HG02885 (cell line): ENCODE measurements at regions not wholly inside any gene's neighbourhood (a gene's known extent, or its start where the extent isn't known, plus 50 kb on each side); places are given as distances from the start of the nearest gene placed in this dataset.

Source experiments
- ATAC-seq: cut with Tn5 transposase; IDR thresholded peaks from one replicate; pipeline ENCODE4 v1.9.1; 2021; ENCODE audit warnings: mild to moderate bottlenecking; ENCODE audit not compliant: unreplicated experiment, poor library complexity

GRCh38 chr12:108462686-108463085, 52.4 kb upstream of the FICD start:
- no peak for ATAC-seq

- no peak for ATAC-seq
Measured at GRCh38 chr12:108461058-108461660, 53.9 kb upstream of the FICD start.

DNA sequence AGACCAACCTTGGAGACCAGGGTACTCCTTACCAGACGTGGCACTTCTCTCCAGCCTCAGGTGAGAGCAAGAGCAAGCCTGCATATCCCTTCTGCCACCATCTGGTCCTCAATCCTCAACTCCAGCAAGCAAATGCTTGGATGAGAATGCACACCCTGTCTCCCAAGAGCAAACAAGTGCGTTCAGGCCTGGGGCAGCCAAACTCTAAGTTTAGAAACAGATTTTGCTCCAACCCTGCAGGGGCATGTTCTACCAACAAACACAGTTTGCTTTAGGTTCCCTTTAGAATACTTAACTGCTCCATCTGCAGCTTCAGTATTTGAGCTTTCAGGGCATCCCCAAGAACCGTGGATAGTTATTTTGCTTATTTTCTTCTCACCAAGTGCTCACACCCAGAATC, 55.9 kb upstream of the FICD start:
- no peak for ATAC-seq

GRCh38 chr12:108457734-108458361, 57.2 kb upstream of the FICD start:
- no peak for ATAC-seq

GRCh38 chr12:108457006-108457733, 57.9 kb upstream of the FICD start:
- ATAC-seq = peak; percentile 59

DNA sequence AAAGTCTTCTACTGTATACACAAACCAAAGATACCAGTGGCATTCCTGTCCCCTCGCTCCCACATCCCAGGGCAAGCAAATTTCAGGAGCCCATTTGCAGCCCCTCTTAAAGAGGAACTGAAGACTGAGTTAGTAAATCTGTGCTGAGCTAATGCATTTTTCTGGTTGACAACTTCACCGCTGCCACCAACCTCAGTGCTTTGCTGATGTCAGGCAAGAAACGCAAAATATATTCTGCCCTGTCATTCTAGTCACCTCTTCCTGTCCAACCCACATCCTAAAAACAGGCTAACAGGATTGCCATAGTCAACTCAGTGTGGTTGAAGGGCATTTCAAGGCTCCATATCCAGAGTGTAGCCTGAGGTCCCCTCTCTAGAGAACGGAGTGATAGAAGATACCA, 59.4 kb upstream of the FICD start:
- no peak for ATAC-seq

- no peak for ATAC-seq
Measured at GRCh38 chr12:108454539-108455139, 60.4 kb upstream of the FICD start.

DNA sequence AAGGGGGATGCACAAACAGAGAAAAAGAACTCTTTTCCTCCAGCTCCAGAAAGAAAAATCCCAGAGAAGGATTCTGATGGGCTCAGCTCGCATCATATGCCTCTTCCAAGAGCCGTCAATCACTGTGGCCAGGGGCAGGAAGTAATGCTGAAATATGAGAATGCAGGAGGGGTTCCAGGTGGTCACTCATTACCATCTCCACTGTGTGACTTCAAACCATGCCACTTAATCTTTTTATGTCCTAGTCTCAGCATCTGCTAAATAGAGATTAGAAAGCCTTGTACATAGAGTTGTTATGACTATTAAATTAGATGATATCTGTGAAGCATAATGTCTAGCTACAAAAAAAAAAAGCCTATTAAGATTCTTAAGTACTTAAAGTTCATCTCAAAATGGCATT, 65.6 kb upstream of the FICD start:
- ATAC-seq = no peak

DNA sequence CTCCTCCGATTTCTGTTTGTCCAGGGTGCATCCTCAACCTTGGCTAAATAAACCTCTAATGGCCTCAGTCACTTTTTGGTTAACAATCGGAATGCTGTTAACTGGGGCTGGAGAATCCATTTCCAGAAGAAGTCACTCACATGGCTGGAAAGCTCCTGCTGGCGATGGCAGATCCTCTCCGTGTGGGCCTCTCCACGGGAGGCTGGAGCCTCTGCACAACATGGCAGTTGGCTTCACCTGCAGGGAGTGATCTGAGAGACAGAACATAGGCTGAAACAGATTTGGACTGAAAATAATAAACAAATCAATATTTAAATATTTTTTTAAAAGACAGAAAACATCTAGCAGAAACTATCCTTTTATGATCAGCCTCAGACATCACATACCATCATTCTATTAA, 66.8 kb upstream of the FICD start:
- no peak for ATAC-seq

- no peak for ATAC-seq
Measured at GRCh38 chr12:108447168-108447832, 67.8 kb upstream of the FICD start.

DNA sequence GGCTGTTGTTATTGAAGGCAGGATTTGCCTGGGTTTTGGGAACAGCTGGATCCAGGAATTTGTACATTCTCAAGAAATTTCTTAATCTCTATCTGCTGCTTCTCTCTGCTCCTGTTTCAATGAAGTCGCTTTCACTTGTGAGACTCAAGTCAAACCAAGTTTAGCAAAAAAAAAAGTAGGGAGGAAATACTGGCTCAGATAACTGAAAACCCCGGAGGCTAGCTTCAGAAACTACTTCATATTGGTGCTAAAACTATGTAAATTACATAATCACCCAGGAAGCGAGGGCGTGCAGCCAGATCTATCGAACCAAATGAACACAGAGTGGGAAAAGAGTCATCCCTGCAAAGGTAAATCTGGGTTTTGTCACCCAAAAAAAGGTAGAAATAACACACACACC, 68.3 kb upstream of the FICD start:
- no peak for ATAC-seq

DNA sequence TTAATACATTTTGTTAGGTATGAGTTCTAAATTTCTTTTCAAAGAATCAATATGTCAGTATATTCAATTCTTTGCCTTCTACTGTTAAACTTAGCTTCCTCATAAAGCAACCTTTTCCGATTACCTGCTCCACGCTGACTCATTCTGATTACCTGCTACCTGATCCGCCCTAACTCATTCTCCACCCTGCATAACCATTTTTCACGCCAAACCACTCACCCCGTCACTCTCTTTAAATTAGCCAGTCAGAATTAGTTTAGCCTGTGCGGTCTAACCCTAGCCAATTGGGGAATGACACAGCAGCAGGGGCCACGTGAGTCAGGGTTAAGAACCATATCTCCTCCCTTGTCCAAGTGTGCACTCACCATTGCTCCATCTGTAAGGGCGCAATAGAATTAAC, 72.2 kb upstream of the FICD start:
- no peak for ATAC-seq

DNA sequence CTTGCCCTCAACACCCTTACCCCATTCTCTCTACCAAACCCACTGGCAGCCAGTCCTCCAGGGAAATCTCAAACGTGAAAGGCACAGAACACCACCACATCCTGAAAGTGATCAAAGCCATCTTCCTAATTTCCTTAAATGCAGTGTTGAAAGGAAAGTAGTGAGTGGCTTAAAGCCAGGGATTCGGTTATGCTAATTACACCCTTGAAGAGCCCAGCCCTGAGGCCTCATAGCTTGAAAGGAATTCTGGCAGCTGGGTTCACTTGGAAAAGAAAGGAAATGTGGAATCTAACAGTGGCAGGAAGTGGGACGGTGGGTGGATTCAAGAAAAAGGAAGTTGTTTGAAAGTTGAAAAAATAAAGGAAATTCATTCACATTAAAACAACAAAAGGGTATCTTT, 73.0 kb upstream of the FICD start:
- no peak for ATAC-seq

GRCh38 chr12:108441549-108441948, 73.5 kb upstream of the FICD start:
- no peak for ATAC-seq

GRCh38 chr12:108440736-108441135, 74.3 kb upstream of the FICD start:
- ATAC-seq = no peak

- ATAC-seq = no peak
Measured at GRCh38 chr12:108438667-108439066, 76.4 kb upstream of the FICD start.

DNA sequence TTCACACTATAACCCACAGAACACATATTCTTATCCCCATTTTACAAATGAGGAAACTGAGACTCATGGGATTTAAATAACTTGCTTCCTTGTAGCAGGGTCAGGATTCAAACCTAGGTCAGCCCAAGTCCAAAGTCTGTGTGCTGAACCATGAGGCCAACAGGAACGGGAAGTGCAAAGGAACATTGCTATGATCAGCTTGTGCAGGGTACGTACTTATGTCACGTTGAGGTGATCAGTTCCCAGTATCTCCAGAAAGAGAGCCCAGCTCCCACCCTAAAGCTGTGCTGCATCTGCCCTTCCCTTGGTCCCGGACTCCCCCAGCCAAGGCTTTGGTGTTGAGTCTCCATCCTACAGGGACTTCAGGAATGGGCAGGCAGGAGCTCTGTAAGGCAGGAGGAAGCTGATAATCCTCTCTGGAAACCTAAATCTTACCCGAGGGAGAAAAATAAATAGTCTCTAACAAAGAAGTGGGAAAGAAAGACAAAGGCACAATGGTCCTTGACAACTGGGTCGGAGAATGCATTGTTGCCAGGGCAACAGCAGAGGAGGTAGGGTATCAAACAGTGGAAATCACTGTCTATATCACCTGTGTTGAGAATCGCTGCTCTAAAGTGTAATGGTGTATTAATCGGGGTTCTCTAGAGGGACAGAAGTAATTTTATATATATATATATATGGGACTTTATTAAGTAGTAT, 82.5 kb upstream of the FICD start:
- no peak for ATAC-seq

GRCh38 chr12:108430926-108431325, 84.2 kb upstream of the FICD start:
- no peak for ATAC-seq

- no peak for ATAC-seq
Measured at GRCh38 chr12:108430245-108430644, 84.8 kb upstream of the FICD start.

DNA sequence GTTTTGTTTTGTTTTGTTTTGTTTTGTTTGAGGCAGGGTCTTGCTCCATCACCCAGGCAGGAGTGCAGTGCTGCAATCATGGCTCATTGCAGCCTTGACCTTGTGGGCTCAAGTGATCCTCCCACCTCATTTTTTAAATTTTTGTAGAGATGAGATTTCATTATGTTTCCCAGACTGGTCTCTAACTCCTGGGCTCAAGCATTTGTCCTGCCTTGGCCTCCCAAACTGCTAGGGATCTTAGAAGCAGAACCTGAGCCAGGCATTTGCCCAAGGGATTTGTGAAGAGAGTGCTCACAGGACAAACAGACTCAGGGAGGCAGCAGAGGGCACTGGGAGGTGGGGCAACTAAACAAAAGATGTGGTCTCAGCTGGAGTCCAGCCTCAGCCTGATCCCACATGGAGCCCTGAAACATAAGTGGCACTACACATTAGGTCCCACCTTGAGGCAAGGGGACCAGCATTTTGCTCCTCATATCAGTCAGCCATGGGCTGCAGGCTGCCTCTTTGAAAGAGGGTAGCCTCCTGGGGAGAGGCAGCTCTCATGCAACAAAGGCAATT, 86.2 kb upstream of the CMKLR1 start:
- ATAC-seq = no peak
